GM18951 (cell line): ENCODE measurements at regions not wholly inside any gene's neighbourhood (a gene's known extent, or its start where the extent isn't known, plus 50 kb on each side); places are given as distances from the start of the nearest gene placed in this dataset.
"Not testable (repeated sequence)": the region's sequence is repeated elsewhere in the genome, so short reads cannot be mapped to it uniquely, and the experiment has no call there.

Source experiments
- POLR2A ChIP-seq: IDR thresholded peaks from 4 replicates; pipeline ENCODE4 v1.6.1; 2011; ENCODE audit warnings: mild to moderate bottlenecking; ENCODE audit not compliant: insufficient read length, insufficient read depth; ENCODE audit errors: extremely low read depth
- in situ Hi-C: fragments of 300-500 bp; cut with MboI; formaldehyde crosslinking; loops from one replicate; pipeline ENCODE4 v1.12.0; 2022; ENCODE audit warnings: low sequenced_read_pairs, mixed read lengths, inconsistent platforms; ENCODE audit not compliant: unreplicated experiment

- no peak for TF ChIP-seq POLR2A
These were observed 179.1 kb downstream of the LRIG3 start for GRCh38 chr12:58741226-58741625.

GRCh38 chr12:58745348-58746125 lies 174.8 kb downstream of the LRIG3 start:
- TF ChIP-seq POLR2A: no peak
- in situ Hi-C loops: no loop called here

More at GRCh38 chr12:58741226-58741625, 179.1 kb downstream of the LRIG3 start:
- in situ Hi-C loops: no loop called here

GRCh38 chr12:58747533-58747932 lies 172.8 kb downstream of the LRIG3 start:
- no peak for TF ChIP-seq POLR2A
- in situ Hi-C loops: no loop called here

GRCh38 chr12:58750484-58750883 lies 169.8 kb downstream of the LRIG3 start:
- TF ChIP-seq POLR2A: no peak
- in situ Hi-C loops: no loop called here

- in situ Hi-C loops: no loop called here
- TF ChIP-seq POLR2A: no peak
These were observed 162.9 kb downstream of the LRIG3 start for GRCh38 chr12:58757422-58757821.

GRCh38 chr12:58759745-58760144 lies 160.6 kb downstream of the LRIG3 start:
- in situ Hi-C loops: not testable (repeated sequence)

- no peak for TF ChIP-seq POLR2A
- in situ Hi-C loops: no loop called here
These were observed 159.0 kb downstream of the LRIG3 start for GRCh38 chr12:58761308-58761707.

GRCh38 chr12:58764100-58764953 lies 156.0 kb downstream of the LRIG3 start:
- no peak for TF ChIP-seq POLR2A
- in situ Hi-C loops: no loop called here

GRCh38 chr12:58765076-58765475 lies 155.2 kb downstream of the LRIG3 start:
- in situ Hi-C loops: no loop called here
- no peak for TF ChIP-seq POLR2A

GRCh38 chr12:58765653-58766512 lies 154.4 kb downstream of the LRIG3 start:
- in situ Hi-C loops: no loop called here
- TF ChIP-seq POLR2A: no peak

- no peak for TF ChIP-seq POLR2A
- in situ Hi-C loops: no loop called here
These were observed 153.8 kb downstream of the LRIG3 start for GRCh38 chr12:58766513-58766870.

- TF ChIP-seq POLR2A: no peak
- in situ Hi-C loops: no loop called here
These were observed 152.8 kb downstream of the LRIG3 start for GRCh38 chr12:58767496-58767895.

GRCh38 chr12:58773986-58774385 lies 146.3 kb downstream of the LRIG3 start:
- no peak for TF ChIP-seq POLR2A
- in situ Hi-C loops: loop anchor here (10.0 kb wide), 1 partner anchor 309 kb away; no protein-coding TSS in a partner anchor
